ENCODE measurements at regions not wholly inside any gene's neighbourhood (a gene's known extent, or its start where the extent isn't known, plus 50 kb on each side); places are given as distances from the start of the nearest gene placed in this dataset.
A peak's percentile ranks its signal among the peaks of the same experiment; 100 is the strongest.

DNA sequence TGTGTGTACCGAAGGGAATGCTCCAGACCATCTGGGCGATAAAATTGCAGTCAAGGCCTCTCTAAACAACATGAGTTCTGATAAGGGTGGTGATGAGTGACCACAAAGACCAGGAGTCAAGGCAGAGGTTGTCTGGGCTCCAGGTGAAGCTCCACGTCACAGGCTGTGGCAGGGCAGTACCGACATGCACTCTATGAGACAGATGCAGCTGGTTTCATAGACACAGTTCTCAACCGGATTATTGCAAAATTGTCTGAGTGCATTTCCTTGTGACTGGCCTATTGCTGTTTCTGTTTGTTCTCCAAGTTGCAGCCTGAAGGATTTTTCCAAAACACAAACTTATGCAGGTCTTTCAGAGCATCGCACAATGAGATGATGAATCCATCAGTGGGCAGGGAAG lies 157.5 kb upstream of the HES1 start:
- Histone ChIP-seq H4K20me1 (ENCODE audit: insufficient read depth, low read length, poor library complexity, severe bottlenecking) (no peaks in the 10 kb centered on the region), H3K9me2 (replicated peaks; ENCODE audit: low read depth, low read length) (no peaks in the 10 kb centered on the region), H3K9ac (ENCODE audit: low read depth, low read length, poor library complexity, severe bottlenecking) (peak overlapping the region; percentile 20), H3K4me1 (ENCODE audit: insufficient read depth, low read length, poor library complexity, severe bottlenecking) (peaks cover 28% of the 10 kb centered on the region), H3K79me2 (ENCODE audit: insufficient read depth, low read length) (no peaks in the 10 kb centered on the region), H2AFZ (ENCODE audit: low read length) (no peak overlapping the region), H3K27me3 (ENCODE audit: insufficient read depth, low read length, poor library complexity, severe bottlenecking) (no peaks in the 10 kb centered on the region), H3K4me3 (ENCODE audit: low read length, poor library complexity, severe bottlenecking) (no peak overlapping the region), H3K9me3 (ENCODE audit: insufficient read depth, low read depth, low read length) (no peaks in the 10 kb centered on the region), H3K36me3 (ENCODE audit: insufficient read depth, low read length) (no peaks in the 10 kb centered on the region), H3K4me2 (ENCODE audit: low read depth, low read length, poor library complexity, severe bottlenecking) (no peak overlapping the region), H3F3A (ENCODE audit: low read depth) (no peaks in the 10 kb centered on the region)
- no peak for TF ChIP-seq EZH2phosphoT487 (IDR thresholded peaks at IDR 0.05; ENCODE audit: borderline replicate concordance)
- TF ChIP-seq, protein P1, sequence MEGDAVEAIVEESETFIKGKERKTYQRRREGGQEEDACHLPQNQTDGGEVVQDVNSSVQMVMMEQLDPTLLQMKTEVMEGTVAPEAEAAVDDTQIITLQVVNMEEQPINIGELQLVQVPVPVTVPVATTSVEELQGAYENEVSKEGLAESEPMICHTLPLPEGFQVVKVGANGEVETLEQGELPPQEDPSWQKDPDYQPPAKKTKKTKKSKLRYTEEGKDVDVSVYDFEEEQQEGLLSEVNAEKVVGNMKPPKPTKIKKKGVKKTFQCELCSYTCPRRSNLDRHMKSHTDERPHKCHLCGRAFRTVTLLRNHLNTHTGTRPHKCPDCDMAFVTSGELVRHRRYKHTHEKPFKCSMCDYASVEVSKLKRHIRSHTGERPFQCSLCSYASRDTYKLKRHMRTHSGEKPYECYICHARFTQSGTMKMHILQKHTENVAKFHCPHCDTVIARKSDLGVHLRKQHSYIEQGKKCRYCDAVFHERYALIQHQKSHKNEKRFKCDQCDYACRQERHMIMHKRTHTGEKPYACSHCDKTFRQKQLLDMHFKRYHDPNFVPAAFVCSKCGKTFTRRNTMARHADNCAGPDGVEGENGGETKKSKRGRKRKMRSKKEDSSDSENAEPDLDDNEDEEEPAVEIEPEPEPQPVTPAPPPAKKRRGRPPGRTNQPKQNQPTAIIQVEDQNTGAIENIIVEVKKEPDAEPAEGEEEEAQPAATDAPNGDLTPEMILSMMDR (conservative IDR thresholded peaks at IDR 0.05; ENCODE audit: low read length), result no peak

DNA sequence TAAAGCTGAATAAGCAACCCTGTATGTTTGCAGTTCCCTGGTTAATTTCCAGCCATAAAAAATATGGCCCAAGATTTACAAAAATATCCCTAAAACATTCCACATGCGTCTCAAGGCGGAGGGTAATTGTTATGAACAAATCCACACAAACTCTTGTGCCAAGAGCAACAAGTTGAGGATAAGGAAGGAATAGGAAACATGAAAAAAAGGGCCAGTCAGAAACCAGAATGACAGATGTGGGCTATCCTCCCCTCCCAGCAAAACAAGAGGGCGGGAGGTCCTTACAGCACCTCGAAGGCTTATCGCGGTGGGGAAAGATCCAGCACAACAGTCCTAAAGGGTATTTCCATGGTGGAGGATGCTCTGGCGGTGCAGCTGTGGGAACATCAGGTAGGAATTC lies 155.6 kb upstream of the HES1 start:
- H3K4me2 ChIP-seq (ENCODE audit: low read depth, low read length, poor library complexity, severe bottlenecking), result no peak overlapping the region
- no peaks in the 10 kb centered on the region for H4K20me1 ChIP-seq (ENCODE audit: insufficient read depth, low read length, poor library complexity, severe bottlenecking)
- TF ChIP-seq EZH2phosphoT487 (IDR thresholded peaks at IDR 0.05; ENCODE audit: borderline replicate concordance), result no peak
- TF ChIP-seq, protein P1 (conservative IDR thresholded peaks at IDR 0.05; ENCODE audit: low read length), result no peak
- H3K27me3 ChIP-seq (ENCODE audit: insufficient read depth, low read length, poor library complexity, severe bottlenecking), result no peaks in the 10 kb centered on the region
- no peaks in the 10 kb centered on the region for H3K9me2 ChIP-seq (replicated peaks; ENCODE audit: low read depth, low read length)
- H2AFZ ChIP-seq (ENCODE audit: low read length), result no peak overlapping the region
- no peaks in the 10 kb centered on the region for H3K79me2 ChIP-seq (ENCODE audit: insufficient read depth, low read length)
- no peak overlapping the region for H3K9ac ChIP-seq (ENCODE audit: low read depth, low read length, poor library complexity, severe bottlenecking)
- H3K4me3 ChIP-seq (ENCODE audit: low read length, poor library complexity, severe bottlenecking), result no peak overlapping the region
- H3K36me3 ChIP-seq (ENCODE audit: insufficient read depth, low read length), result no peaks in the 10 kb centered on the region
- H3K4me1 ChIP-seq (ENCODE audit: insufficient read depth, low read length, poor library complexity, severe bottlenecking), result peaks cover 24% of the 10 kb centered on the region
- H3F3A ChIP-seq (ENCODE audit: low read depth), result no peaks in the 10 kb centered on the region
- H3K9me3 ChIP-seq (ENCODE audit: insufficient read depth, low read depth, low read length), result no peaks in the 10 kb centered on the region

DNA sequence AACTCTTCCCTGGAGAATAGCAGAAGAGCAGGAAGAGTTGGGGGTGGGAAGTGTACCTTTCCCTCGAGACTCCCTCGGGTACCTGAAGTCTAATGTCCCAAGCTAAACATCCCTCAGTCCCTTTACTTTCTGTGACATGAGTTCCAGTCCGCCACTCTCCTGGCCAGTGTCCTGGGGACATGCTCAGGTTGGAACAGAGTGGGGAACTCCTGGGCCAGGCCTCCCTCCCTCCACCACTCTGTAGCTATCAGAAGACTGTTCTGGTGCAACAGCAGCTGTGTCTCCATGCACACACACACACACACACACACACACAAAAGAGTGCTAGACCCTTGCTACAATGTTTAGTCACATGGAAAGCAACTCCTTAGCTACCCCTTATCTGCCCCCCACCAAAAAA lies 155.0 kb upstream of the HES1 start:
- H3K27me3 ChIP-seq (ENCODE audit: insufficient read depth, low read length, poor library complexity, severe bottlenecking), result no peaks in the 10 kb centered on the region
- no peaks in the 10 kb centered on the region for H3K9me2 ChIP-seq (replicated peaks; ENCODE audit: low read depth, low read length)
- H3K36me3 ChIP-seq (ENCODE audit: insufficient read depth, low read length), result no peaks in the 10 kb centered on the region
- peaks cover 24% of the 10 kb centered on the region for H3K4me1 ChIP-seq (ENCODE audit: insufficient read depth, low read length, poor library complexity, severe bottlenecking)
- no peak overlapping the region for H3K4me3 ChIP-seq (ENCODE audit: low read length, poor library complexity, severe bottlenecking)
- TF ChIP-seq, protein P1 (conservative IDR thresholded peaks at IDR 0.05; ENCODE audit: low read length), result no peak
- no peak for TF ChIP-seq EZH2phosphoT487 (IDR thresholded peaks at IDR 0.05; ENCODE audit: borderline replicate concordance)
- H3K4me2 ChIP-seq (ENCODE audit: low read depth, low read length, poor library complexity, severe bottlenecking), result no peak overlapping the region
- H4K20me1 ChIP-seq (ENCODE audit: insufficient read depth, low read length, poor library complexity, severe bottlenecking), result no peaks in the 10 kb centered on the region
- no peaks in the 10 kb centered on the region for H3K79me2 ChIP-seq (ENCODE audit: insufficient read depth, low read length)
- H3K9ac ChIP-seq (ENCODE audit: low read depth, low read length, poor library complexity, severe bottlenecking), result no peak overlapping the region
- H3K9me3 ChIP-seq (ENCODE audit: insufficient read depth, low read depth, low read length), result no peaks in the 10 kb centered on the region
- H3F3A ChIP-seq (ENCODE audit: low read depth), result no peaks in the 10 kb centered on the region
- no peak overlapping the region for H2AFZ ChIP-seq (ENCODE audit: low read length)
